Psoas muscle (tissue), 7 donors: ENCODE measurements at regions not wholly inside any gene's neighbourhood (a gene's known extent, or its start where the extent isn't known, plus 50 kb on each side); places are given as distances from the start of the nearest gene placed in this dataset.

ENCODE experiments used
- ATAC-seq, 4 donors: fragments of 200-7000 bp; cut with Tn5 transposase; one replicate each; pipeline ENCODE4 v1.9.1; 2020; ENCODE audit warnings: moderate library complexity in 3 of 4, mild to moderate bottlenecking in 2 of 4
- DNase-seq, 2 donors: peaks; one replicate each; pipeline ENCODE4 v3.0.0-alpha.2; 2020
- H3K27ac ChIP-seq: fragments of 200-600 bp; one replicate; pipeline ENCODE4 v1.8.0; 2022
- H3K27me3 ChIP-seq, 3 donors: fragments of 200-600 bp in 1 of 3; one replicate each; pipeline versions ENCODE4 v1.6.1 to v1.8.0; 2013 to 2022; ENCODE audit warnings: low read length in 2 of 3, mild to moderate bottlenecking in 2 of 3, moderate library complexity in 1 of 3; ENCODE audit not compliant: insufficient read depth in 3 of 3
- H3K36me3 ChIP-seq, 2 donors: fragments of 200-600 bp in 1 of 2; one replicate each; pipeline versions ENCODE4 v1.6.1 to v1.8.0; 2013 to 2022; ENCODE audit warnings: low read depth in 1 of 2, mild to moderate bottlenecking in 1 of 2, moderate library complexity in 1 of 2; ENCODE audit not compliant: insufficient read depth in 1 of 2
- H3K4me1 ChIP-seq: fragments of 200-600 bp; one replicate; pipeline ENCODE4 v1.8.0; 2022
- H3K4me3 ChIP-seq: fragments of 200-600 bp; one replicate; pipeline ENCODE4 v1.8.0; 2022; ENCODE audit warnings: mild to moderate bottlenecking
- H3K9me3 ChIP-seq: fragments of 200-600 bp; one replicate; pipeline ENCODE4 v1.8.0; 2022
- CTCF ChIP-seq: fragments of 200-600 bp; IDR thresholded peaks from one replicate; pipeline ENCODE4 v1.8.0; 2022; ENCODE audit warnings: antibody characterized with exemption
- WGBS, 3 donors: extraction: QIAGEN DNeasy Blood & Tissue Kit; methylation state at CpG; one replicate each; pipeline versions ENCODE4 v1.1.6 to v1.1.7; 2013; 5-methylcytosine and 5-hydroxymethylcytosine counted together
- intact Hi-C, 2 donors: fragments of 100-400 bp; cut with DNase I; formaldehyde crosslinking; loops; one replicate each; pipeline versions ENCODE4 v1.11.0 to v1.14.2; 2022
- donor health status: healthy with polysubstance abuse.
- donor health status: DM: no; HTN: no; CAD: no; lungs with moderate emphysema.
- donor health status: Bipolar disorder and iron deficiency.
- donor health status: healthy.
- donor health status: DM: yes; HTN: yes; CAD: no.
- donor health status: DM: no; HTN: no; CAD: no.
- donor health status: DM: yes; HTN: yes; CAD: no.

GRCh38 chr2:234846599-234847363 lies 105.0 kb upstream of the SH3BP4 start:
- no peak for ATAC-seq
- intact Hi-C loops: no loop called here
- WGBS, 3 donors: 92 to 93% (median 92%) methylated on average over 11 of the region's 11 CpGs
- no peak for TF ChIP-seq CTCF
- Histone ChIP-seq H3K4me3 (no peak overlapping the region), H3K4me1 (no peaks in the 10 kb centered on the region), H3K36me3 (no peaks in the 10 kb centered on the region), H3K9me3 (no peaks in the 10 kb centered on the region), H3K27ac (no peak overlapping the region), H3K27me3 (no peaks in the 10 kb centered on the region)
- no peak for DNase-seq

GRCh38 chr2:234845602-234846590 lies 105.9 kb upstream of the SH3BP4 start:
- Histone ChIP-seq H3K4me3 (no peak overlapping the region), H3K27ac (no peak overlapping the region), H3K27me3 (no peaks in the 10 kb centered on the region), H3K9me3 (no peaks in the 10 kb centered on the region), H3K4me1 (no peaks in the 10 kb centered on the region), H3K36me3 (no peaks in the 10 kb centered on the region)
- no peak for DNase-seq
- TF ChIP-seq CTCF: no peak
- ATAC-seq: no peak
- intact Hi-C loops: no loop called here
- WGBS, 3 donors: 85 to 91% (median 87%) methylated on average over 10 of the region's 10 CpGs

- ATAC-seq (no peak), DNase-seq (no peak)
- Histone ChIP-seq H3K9me3 (no peaks in the 10 kb centered on the region), H3K4me3 (no peak overlapping the region), H3K27ac (no peak overlapping the region), H3K27me3 (no peaks in the 10 kb centered on the region), H3K4me1 (peaks cover 4% of the 10 kb centered on the region), H3K36me3 (no peaks in the 10 kb centered on the region)
- WGBS, 3 donors: 93 to 94% (median 93%) methylated on average over 5 of the region's 5 CpGs
- no peak for TF ChIP-seq CTCF
- intact Hi-C loops: no loop called here
Measured at GRCh38 chr2:234843411-234843810, 108.4 kb upstream of the SH3BP4 start.

- Histone ChIP-seq H3K36me3 (no peaks in the 10 kb centered on the region), H3K4me3 (no peak overlapping the region), H3K9me3 (no peaks in the 10 kb centered on the region), H3K27ac (no peak overlapping the region), H3K4me1 (peaks cover 4% of the 10 kb centered on the region), H3K27me3 (peaks cover 0 to 4% (median 0%) of the 10 kb centered on the region in 3 donors)
- ATAC-seq (no peak), DNase-seq (no peak)
- 94 to 96% (median 94%) methylated on average over 6 of the region's 6 CpGs for WGBS, 3 donors
- intact Hi-C loops: no loop called here
- no peak for TF ChIP-seq CTCF
Measured at GRCh38 chr2:234842753-234843152, 109.1 kb upstream of the SH3BP4 start.
